HG02623 (cell line): ENCODE measurements at regions not wholly inside any gene's neighbourhood (a gene's known extent, or its start where the extent isn't known, plus 50 kb on each side); places are given as distances from the start of the nearest gene placed in this dataset.
"Not testable (repeated sequence)": the region's sequence is repeated elsewhere in the genome, so short reads cannot be mapped to it uniquely, and the experiment has no call there.

ENCODE experiments used
- ATAC-seq: cut with Tn5 transposase; IDR thresholded peaks from one replicate; pipeline ENCODE4 v1.9.1; 2021; ENCODE audit warnings: moderate library complexity; ENCODE audit not compliant: unreplicated experiment

GRCh38 chr9:2277644-2278043 lies 262.5 kb downstream of the SMARCA2 start:
- not testable (repeated sequence) for ATAC-seq

DNA sequence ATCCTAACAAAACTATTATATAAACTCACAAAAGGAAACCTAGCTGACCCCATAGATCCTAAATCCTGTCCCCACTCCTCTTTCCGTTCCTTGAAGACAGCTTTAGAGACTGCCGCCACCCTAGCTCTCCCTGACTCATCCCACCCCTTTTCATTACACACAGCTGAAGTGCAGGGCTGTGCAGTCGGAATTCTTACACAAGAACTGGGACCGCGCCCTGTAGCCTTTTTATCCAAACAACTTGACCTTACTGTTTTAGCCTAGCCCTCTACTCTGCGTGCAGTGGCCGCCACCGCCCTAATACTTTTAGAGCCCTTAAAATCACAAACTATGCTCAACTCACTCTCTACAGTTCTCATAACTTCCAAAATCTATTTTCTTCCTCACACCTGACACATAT lies 264.0 kb downstream of the SMARCA2 start:
- ATAC-seq = not testable (repeated sequence)

GRCh38 chr9:2281031-2281802 lies 266.1 kb downstream of the SMARCA2 start:
- ATAC-seq = no peak

- ATAC-seq = no peak
Observed at GRCh38 chr9:2281803-2282185, 266.6 kb downstream of the SMARCA2 start.

DNA sequence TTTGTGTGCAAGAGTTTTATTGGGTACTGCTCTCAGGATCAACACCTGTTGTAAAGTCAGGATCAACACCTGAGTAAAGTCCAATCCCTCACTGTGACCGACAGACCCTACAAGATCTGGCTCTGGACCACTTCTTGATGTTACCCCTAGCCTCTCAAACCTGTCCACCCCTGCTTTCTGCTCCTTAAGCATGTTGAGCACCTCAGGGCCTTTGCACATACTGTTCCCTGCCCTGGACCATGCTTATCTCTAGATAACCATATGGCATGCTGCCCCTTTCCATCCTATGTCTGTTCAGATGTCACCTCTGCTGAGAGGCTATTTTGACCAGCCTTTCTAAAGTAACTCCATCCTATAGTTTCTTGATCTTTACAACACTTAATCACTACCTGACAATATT lies 269.6 kb downstream of the SMARCA2 start:
- no peak for ATAC-seq

- ATAC-seq = no peak
Observed at GRCh38 chr9:2285416-2286332, 270.5 kb downstream of the SMARCA2 start.

GRCh38 chr9:2286333-2286705 lies 271.2 kb downstream of the SMARCA2 start:
- ATAC-seq = no peak

GRCh38 chr9:2286825-2287455 lies 271.8 kb downstream of the SMARCA2 start:
- ATAC-seq = no peak

- ATAC-seq = no peak
Observed at GRCh38 chr9:2288309-2288708, 273.2 kb downstream of the SMARCA2 start.

DNA sequence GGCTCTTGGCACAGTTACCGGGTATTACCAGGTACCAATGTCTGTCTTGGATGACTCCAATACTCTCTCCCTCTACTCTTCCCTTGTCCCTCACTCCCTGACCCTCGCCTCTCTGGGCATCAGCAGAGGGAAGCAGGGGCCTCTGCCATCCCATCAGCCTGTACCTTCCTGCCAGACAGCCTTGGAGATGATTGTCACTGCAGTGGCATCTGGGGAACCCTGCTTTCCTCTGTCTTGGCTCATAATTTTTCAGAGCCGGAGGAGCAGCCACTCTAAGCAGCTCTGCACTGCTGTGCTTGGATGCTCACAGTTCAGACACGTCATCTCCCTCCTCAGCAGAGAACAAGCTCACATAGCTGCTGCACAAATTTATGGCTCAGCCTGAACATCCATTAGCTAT lies 274.1 kb downstream of the SMARCA2 start:
- ATAC-seq = no peak

- ATAC-seq = no peak
Observed at GRCh38 chr9:2290382-2290781, 275.2 kb downstream of the SMARCA2 start.

DNA sequence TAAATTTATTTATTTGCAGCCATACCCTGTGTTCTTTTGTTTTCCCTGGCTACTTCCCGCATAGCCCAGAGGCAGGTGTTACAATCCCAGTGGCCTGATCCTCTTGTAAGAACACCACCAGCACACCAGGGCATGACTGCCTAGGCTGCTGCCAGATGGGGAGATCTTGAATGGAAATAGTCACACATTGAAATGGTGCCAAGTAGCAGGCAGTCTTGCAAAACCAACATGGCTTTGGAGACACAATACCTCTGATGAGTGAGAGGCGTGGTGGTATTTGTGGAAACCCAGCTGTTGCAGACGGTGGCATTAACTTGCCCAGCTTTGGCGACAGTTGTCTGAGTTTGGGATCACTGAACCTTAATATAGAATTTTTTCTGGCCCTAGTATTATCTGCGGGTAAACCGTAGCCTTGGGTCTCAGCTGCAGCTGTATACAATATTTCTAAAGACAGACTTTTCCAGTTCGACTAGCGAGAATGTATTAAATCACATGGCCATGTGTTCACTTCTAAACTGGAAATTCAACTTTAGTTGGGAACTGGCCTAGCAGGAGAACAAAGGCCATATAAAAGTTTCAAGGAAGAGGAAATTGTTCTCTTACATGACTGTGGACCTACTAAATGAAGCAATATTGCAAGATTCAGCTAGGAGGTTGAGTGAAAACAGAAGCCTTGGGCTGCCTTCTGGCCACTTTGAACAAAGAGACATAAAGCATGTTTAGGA lies 277.0 kb downstream of the SMARCA2 start:
- no peak for ATAC-seq

- no peak for ATAC-seq
Observed at GRCh38 chr9:2292733-2293132, 277.6 kb downstream of the SMARCA2 start.

GRCh38 chr9:2297771-2298170 lies 282.6 kb downstream of the SMARCA2 start:
- ATAC-seq = no peak

- no peak for ATAC-seq
Observed at GRCh38 chr9:2298217-2298616, 283.1 kb downstream of the SMARCA2 start.

GRCh38 chr9:2299156-2299842 lies 284.2 kb downstream of the SMARCA2 start:
- no peak for ATAC-seq

DNA sequence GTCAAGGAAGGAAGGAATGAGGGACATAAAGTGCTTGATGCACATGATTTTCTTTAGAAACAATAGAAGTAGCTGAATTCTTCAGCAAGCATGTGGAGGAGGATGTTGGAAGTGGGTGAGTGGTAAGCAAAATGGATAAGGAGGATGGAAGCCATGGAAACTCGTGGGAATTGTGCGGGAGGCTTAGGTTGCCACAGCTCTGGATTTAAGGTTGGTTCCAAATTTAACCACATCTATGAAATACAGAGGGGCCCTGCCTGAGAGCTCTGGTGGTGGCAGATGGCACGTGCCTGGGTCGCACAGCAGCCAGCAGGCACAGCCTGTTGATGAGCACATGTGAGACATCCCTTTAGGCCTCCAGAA lies 284.7 kb downstream of the SMARCA2 start:
- no peak for ATAC-seq

DNA sequence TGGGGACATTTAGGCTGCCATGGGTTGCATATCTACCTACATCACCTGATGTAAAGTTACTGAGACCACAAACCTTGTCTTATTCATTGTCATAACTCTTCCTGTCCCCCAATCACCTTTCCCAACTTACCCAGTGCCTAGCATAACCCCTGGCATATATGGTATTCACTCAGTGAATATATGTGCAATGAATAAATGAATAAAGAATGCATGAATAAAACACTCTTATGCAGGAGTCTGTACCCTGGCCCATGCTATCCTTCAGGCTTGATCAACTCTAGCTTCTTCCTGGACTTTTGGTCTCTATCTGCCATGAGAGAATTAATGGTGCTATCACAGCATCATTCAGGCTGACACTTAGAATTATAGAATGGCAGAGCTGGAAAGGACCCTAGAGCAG lies 285.2 kb downstream of the SMARCA2 start:
- ATAC-seq = no peak

DNA sequence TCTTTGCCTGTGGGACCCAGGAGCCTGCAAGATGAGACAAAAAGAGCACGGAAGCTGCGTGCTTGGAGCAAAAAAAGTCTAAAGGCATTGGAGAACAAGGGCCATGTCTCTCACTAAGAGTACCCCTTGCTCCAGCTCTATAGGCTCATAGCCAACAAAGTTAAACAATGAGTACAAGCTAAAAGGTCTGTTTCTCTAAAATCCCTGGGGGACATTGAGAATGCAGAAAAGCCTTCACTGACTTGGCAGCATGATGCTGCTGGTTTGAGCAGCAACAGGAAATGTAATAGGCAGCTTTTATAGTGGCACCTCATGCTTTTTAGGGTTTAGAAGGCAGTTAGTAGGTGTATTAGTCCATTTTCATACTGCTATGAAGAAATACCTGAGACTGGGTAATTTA lies 287.5 kb downstream of the SMARCA2 start:
- no peak for ATAC-seq

- no peak for ATAC-seq
Observed at GRCh38 chr9:2303056-2303455, 287.9 kb downstream of the SMARCA2 start.

GRCh38 chr9:2307480-2307879 lies 292.3 kb downstream of the SMARCA2 start:
- no peak for ATAC-seq
